Ishikawa (cell line): ENCODE measurements at regions not wholly inside any gene's neighbourhood (a gene's known extent, or its start where the extent isn't known, plus 50 kb on each side); places are given as distances from the start of the nearest gene placed in this dataset.

Experiments used
- CEBPB ChIP-seq: IDR thresholded peaks from 2 replicates; pipeline ENCODE4 v1.6.1; 2012
- EP300 ChIP-seq: IDR thresholded peaks from 2 replicates; pipeline ENCODE4 v1.6.1; 2012; ENCODE audit warnings: borderline replicate concordance
- FOXM1 ChIP-seq: IDR thresholded peaks from 2 replicates; pipeline ENCODE4 v1.6.1; 2012; ENCODE audit warnings: low read depth, borderline replicate concordance
- NFIC ChIP-seq: IDR thresholded peaks from 2 replicates; pipeline ENCODE4 v1.6.1; 2012
- TAF1 ChIP-seq: IDR thresholded peaks from 2 replicates; pipeline ENCODE4 v1.6.1; 2012; ENCODE audit warnings: low read depth, mild to moderate bottlenecking
- TEAD4 ChIP-seq: IDR thresholded peaks from 2 replicates; pipeline ENCODE4 v1.6.1; 2012
- ZBTB7A ChIP-seq: IDR thresholded peaks from 2 replicates; pipeline ENCODE4 v1.6.1; 2012; ENCODE audit warnings: low read depth
- TF ChIP-seq, protein P1 (sequence below): IDR thresholded peaks from 2 replicates; pipeline ENCODE4 v1.6.1; 2012; ENCODE audit warnings: low read depth, mild to moderate bottlenecking
- TF ChIP-seq, protein P2 (sequence below): IDR thresholded peaks from 2 replicates; pipeline ENCODE4 v1.6.1; 2012
- TF ChIP-seq, protein P3 (sequence below): IDR thresholded peaks from 2 replicates; pipeline ENCODE4 v1.6.1; 2012

DNA sequence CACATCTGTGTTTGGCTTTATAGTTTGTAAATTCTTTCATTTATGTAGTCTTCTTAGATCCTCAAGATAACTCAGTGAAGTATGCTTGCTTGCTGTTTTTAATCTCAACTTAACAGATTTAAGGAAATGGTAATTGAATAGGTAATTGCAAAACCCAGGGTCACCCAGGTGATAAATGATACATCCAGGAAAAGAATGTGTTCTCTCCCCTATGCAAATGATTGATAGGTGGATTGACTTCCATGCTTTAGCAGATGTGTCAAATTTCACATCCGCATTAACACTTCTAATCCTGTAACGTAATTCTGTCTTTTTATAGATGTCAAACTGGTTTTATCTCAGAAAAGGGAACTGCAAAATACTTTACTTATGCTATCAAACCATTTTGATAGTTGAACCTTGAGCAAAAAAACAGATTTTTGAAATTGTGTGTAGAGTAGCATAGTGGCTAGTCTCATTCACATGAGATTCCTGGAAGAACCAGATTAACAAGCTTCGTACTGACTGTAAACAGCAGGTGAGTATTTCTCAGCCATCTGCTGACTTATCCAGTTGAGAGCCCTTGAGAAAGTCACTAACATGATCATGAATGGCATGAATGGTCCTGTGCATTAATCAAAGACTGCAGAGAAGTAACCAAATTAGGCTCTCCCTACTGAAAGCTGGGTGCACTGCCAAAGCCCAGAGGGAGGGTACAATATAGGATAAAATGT lies 86.7 kb upstream of the PAM start:
- 0 out of 2 replicates have a peak, but pooled peaks have one; percentile 15 for TF ChIP-seq CEBPB
- 0 out of 2 replicates have a peak, but pooled peaks have one; percentile 10 for TF ChIP-seq FOXM1
- TF ChIP-seq, protein P1, sequence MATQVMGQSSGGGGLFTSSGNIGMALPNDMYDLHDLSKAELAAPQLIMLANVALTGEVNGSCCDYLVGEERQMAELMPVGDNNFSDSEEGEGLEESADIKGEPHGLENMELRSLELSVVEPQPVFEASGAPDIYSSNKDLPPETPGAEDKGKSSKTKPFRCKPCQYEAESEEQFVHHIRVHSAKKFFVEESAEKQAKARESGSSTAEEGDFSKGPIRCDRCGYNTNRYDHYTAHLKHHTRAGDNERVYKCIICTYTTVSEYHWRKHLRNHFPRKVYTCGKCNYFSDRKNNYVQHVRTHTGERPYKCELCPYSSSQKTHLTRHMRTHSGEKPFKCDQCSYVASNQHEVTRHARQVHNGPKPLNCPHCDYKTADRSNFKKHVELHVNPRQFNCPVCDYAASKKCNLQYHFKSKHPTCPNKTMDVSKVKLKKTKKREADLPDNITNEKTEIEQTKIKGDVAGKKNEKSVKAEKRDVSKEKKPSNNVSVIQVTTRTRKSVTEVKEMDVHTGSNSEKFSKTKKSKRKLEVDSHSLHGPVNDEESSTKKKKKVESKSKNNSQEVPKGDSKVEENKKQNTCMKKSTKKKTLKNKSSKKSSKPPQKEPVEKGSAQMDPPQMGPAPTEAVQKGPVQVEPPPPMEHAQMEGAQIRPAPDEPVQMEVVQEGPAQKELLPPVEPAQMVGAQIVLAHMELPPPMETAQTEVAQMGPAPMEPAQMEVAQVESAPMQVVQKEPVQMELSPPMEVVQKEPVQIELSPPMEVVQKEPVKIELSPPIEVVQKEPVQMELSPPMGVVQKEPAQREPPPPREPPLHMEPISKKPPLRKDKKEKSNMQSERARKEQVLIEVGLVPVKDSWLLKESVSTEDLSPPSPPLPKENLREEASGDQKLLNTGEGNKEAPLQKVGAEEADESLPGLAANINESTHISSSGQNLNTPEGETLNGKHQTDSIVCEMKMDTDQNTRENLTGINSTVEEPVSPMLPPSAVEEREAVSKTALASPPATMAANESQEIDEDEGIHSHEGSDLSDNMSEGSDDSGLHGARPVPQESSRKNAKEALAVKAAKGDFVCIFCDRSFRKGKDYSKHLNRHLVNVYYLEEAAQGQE: no peak
- TF ChIP-seq TAF1: no peak
- no peak for TF ChIP-seq EP300
- TF ChIP-seq NFIC: no peak
- no peak for TF ChIP-seq TEAD4
- TF ChIP-seq, protein P2, sequence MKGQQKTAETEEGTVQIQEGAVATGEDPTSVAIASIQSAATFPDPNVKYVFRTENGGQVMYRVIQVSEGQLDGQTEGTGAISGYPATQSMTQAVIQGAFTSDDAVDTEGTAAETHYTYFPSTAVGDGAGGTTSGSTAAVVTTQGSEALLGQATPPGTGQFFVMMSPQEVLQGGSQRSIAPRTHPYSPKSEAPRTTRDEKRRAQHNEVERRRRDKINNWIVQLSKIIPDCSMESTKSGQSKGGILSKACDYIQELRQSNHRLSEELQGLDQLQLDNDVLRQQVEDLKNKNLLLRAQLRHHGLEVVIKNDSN: no peak
- no peak for TF ChIP-seq ZBTB7A
- TF ChIP-seq, protein P3, sequence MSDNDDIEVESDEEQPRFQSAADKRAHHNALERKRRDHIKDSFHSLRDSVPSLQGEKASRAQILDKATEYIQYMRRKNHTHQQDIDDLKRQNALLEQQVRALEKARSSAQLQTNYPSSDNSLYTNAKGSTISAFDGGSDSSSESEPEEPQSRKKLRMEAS: 0 out of 2 replicates have a peak, but pooled peaks have one; percentile 28
